Glutamatergic neuron (in vitro differentiated cells): ENCODE measurements at regions not wholly inside any gene's neighbourhood (a gene's known extent, or its start where the extent isn't known, plus 50 kb on each side); places are given as distances from the start of the nearest gene placed in this dataset.

Experiments
- DNase-seq: peaks from one replicate; pipeline ENCODE4 v3.0.0; 2022
- H3K27ac Mint-ChIP-seq: one replicate; pipeline ENCODE4 v1.8.0; 2020; ENCODE audit warnings: mild to moderate bottlenecking, mixed read lengths, inconsistent platforms; ENCODE audit not compliant: unreplicated experiment
- H3K27me3 Mint-ChIP-seq: one replicate; pipeline ENCODE4 v1.8.0; 2020; ENCODE audit warnings: mild to moderate bottlenecking, moderate library complexity, mixed read lengths, inconsistent platforms; ENCODE audit not compliant: unreplicated experiment
- H3K36me3 Mint-ChIP-seq: one replicate; pipeline ENCODE4 v1.8.0; 2020; ENCODE audit warnings: mild to moderate bottlenecking, mixed read lengths, inconsistent platforms; ENCODE audit not compliant: unreplicated experiment
- H3K4me1 Mint-ChIP-seq: one replicate; pipeline ENCODE4 v1.8.0; 2020; ENCODE audit warnings: mild to moderate bottlenecking, low read depth, mixed read lengths, inconsistent platforms; ENCODE audit not compliant: unreplicated experiment
- H3K4me3 Mint-ChIP-seq: one replicate; pipeline ENCODE4 v1.8.0; 2020; ENCODE audit warnings: mild to moderate bottlenecking, mixed read lengths, inconsistent platforms; ENCODE audit not compliant: unreplicated experiment
- H3K9me3 Mint-ChIP-seq: one replicate; pipeline ENCODE4 v1.8.0; 2020; ENCODE audit warnings: mild to moderate bottlenecking, moderate library complexity, mixed read lengths, inconsistent platforms; ENCODE audit not compliant: unreplicated experiment
- TF ChIP-seq, protein P1 (sequence below): fragments of 200-600 bp; sonication (generic); IDR thresholded peaks from one replicate; pipeline ENCODE4 v1.5.0; 2021; ENCODE audit not compliant: partially characterized antibody, unreplicated experiment

DNA sequence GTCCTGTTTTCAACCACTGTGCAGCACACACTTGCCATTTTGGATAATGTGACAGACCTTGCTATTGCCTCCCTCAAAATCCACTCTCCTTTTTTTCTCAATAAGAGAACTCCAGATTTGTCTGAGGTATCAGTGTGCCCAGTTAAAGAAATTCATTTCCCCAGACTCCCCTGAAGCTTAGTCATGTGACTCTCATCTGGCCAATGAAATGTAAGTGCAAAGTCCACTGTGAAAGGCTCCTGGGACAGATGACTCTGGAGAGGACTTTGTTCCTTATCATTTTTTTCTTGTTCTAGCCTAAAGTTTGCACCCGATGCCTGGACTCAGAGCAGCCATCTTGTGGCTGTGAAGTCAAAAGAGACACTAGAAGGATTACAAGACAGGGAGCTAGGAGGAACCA is 268.6 kb upstream of the LRTM1 start:
- H3K36me3 Mint-ChIP-seq: no peaks in the 10 kb centered on the region
- H3K4me1 Mint-ChIP-seq: no peaks in the 10 kb centered on the region

DNA sequence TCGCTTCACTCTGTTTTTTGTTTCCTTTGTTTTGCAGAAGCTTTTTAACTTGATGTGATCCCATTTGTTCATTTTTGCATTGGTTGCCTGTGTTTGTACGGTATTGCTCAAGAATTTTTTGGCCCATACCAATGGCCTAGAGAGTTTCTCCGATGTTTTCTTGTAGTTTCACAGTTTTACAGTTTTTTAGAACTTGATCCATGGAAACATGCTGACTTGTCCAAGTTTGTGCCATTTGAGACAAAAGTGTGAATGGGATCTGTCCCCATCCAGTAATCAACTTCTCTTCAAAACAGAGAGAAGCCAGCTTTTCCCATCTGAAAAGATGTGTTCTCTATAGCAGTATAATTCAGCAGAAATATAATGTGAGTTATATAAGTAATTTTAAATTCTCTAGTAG is 266.5 kb upstream of the LRTM1 start:
- H3K9me3 Mint-ChIP-seq: no peaks in the 10 kb centered on the region
- H3K36me3 Mint-ChIP-seq: no peaks in the 10 kb centered on the region
- H3K4me3 Mint-ChIP-seq: no peak overlapping the region
- H3K27me3 Mint-ChIP-seq: no peaks in the 10 kb centered on the region
- DNase-seq: no peak
- no peaks in the 10 kb centered on the region for H3K4me1 Mint-ChIP-seq
- no peak overlapping the region for H3K27ac Mint-ChIP-seq
- TF ChIP-seq, protein P1, sequence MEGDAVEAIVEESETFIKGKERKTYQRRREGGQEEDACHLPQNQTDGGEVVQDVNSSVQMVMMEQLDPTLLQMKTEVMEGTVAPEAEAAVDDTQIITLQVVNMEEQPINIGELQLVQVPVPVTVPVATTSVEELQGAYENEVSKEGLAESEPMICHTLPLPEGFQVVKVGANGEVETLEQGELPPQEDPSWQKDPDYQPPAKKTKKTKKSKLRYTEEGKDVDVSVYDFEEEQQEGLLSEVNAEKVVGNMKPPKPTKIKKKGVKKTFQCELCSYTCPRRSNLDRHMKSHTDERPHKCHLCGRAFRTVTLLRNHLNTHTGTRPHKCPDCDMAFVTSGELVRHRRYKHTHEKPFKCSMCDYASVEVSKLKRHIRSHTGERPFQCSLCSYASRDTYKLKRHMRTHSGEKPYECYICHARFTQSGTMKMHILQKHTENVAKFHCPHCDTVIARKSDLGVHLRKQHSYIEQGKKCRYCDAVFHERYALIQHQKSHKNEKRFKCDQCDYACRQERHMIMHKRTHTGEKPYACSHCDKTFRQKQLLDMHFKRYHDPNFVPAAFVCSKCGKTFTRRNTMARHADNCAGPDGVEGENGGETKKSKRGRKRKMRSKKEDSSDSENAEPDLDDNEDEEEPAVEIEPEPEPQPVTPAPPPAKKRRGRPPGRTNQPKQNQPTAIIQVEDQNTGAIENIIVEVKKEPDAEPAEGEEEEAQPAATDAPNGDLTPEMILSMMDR: no peak

More for the DNA sequence above, 268.6 kb upstream of the LRTM1 start:
- no peak overlapping the region for H3K4me3 Mint-ChIP-seq
- TF ChIP-seq, protein P1: no peak
- no peak overlapping the region for H3K27ac Mint-ChIP-seq
- H3K27me3 Mint-ChIP-seq: no peaks in the 10 kb centered on the region
- DNase-seq: no peak
- H3K9me3 Mint-ChIP-seq: no peaks in the 10 kb centered on the region

DNA sequence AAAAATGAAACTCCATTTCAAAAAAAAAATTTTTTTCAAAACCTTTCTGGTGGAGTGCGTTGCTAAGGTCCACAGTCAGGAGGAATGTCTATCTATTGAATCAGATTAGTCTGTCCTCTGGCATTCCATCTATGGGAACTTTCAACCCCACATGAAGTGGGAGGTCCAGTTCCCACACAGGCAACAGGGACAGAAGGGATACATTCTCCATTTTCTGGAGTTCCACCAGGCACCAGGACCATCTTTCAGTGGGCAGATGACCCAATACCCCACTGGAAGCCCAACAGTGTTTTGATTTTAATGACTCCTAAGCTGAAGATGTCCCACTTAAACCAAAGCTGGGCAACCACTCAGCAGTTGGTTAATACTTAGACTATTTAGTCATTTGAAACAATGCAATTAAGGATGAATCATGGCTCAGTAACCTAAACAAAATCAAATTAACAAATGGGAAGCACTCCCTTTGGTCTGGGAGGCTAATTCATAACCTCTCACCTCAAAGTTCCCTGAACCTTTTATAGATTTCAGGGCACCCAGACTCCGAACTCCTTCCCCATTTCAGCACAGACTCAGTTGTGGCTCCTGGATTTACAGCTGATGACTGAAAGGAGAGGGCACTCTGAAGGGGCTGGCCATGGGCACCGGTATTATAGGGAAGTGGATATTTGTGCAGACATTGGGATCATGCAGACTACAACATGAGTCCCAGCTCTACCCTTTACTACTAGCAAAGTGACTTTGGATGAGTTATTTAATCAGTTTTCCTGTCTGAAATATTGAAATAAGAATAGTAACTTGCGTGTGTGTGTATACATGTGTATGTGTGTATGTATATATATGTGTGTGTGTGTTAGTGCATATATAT is 264.3 kb upstream of the LRTM1 start:
- no peak overlapping the region for H3K4me3 Mint-ChIP-seq
- no peaks in the 10 kb centered on the region for H3K9me3 Mint-ChIP-seq
- H3K36me3 Mint-ChIP-seq: no peaks in the 10 kb centered on the region
- no peaks in the 10 kb centered on the region for H3K27me3 Mint-ChIP-seq
- no peak for DNase-seq
- TF ChIP-seq, protein P1: no peak
- no peak overlapping the region for H3K27ac Mint-ChIP-seq
- no peaks in the 10 kb centered on the region for H3K4me1 Mint-ChIP-seq

DNA sequence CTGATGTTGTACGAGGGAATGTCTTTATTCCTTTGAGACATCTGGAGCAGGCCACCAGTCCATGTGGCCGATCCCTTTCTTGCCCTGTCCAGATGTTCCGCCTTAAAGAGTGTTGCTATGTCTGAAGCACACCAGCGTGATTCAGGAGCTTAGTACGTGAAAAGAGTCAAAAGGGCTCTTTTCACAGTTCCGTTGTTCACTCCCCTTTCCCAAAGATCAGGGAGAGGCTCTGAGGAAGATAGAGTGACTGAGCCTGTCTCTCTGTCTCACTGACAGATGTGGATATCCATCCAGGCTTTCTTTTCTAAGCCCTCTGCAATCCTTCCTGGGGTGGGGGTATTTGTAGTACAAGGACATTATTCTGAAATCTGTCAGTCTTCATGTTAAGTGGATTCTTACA is 262.5 kb upstream of the LRTM1 start:
- no peaks in the 10 kb centered on the region for H3K4me1 Mint-ChIP-seq
- TF ChIP-seq, protein P1: no peak
- no peaks in the 10 kb centered on the region for H3K9me3 Mint-ChIP-seq
- no peak for DNase-seq
- H3K4me3 Mint-ChIP-seq: no peak overlapping the region
- no peaks in the 10 kb centered on the region for H3K27me3 Mint-ChIP-seq
- no peaks in the 10 kb centered on the region for H3K36me3 Mint-ChIP-seq
- no peak overlapping the region for H3K27ac Mint-ChIP-seq

DNA sequence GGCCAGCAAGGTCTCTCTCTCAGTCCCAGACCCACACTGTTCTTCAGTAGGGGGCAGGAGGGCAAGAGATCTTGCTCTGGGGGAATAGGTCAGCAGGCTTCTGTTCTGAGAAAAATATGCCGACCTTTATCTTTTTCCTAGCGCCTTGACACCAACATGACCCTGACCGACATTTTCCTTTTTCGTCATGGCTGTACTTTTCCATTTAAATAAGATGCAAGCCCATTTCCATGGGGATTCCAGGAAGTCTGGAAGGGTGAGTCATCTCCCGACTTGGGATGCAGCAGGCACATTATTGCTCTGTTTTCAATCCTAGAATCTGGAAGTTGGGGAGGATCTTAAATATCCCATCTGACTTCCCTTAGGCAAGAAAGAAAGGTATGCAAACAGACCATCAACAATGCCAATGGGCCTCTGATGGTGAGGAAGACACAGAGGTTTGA is 261.5 kb upstream of the LRTM1 start:
- no peaks in the 10 kb centered on the region for H3K27me3 Mint-ChIP-seq
- no peak for DNase-seq
- no peak overlapping the region for H3K27ac Mint-ChIP-seq
- H3K9me3 Mint-ChIP-seq: no peaks in the 10 kb centered on the region
- H3K36me3 Mint-ChIP-seq: no peaks in the 10 kb centered on the region
- H3K4me3 Mint-ChIP-seq: no peak overlapping the region
- H3K4me1 Mint-ChIP-seq: no peaks in the 10 kb centered on the region
- TF ChIP-seq, protein P1: no peak
